ENCODE measurements at regions not wholly inside any gene's neighbourhood (a gene's known extent, or its start where the extent isn't known, plus 50 kb on each side); places are given as distances from the start of the nearest gene placed in this dataset.

- Histone ChIP-seq H4K91ac (ENCODE audit: insufficient read depth, low read depth, low read length) (no peak overlapping the region), H3K9me1 (ENCODE audit: insufficient read depth, low read length) (no peaks in the 10 kb centered on the region), H3K27ac (ENCODE audit: insufficient read depth, low read length) (no peak overlapping the region), H4K5ac (ENCODE audit: low read depth, low read length) (no peak overlapping the region), H3K27me3 (ENCODE audit: control insufficient read depth, insufficient read depth, low read length) (no peaks in the 10 kb centered on the region), H3K4me2 (ENCODE audit: low read depth, low read length) (no peak overlapping the region), H4K20me1 (ENCODE audit: insufficient read depth, low read length) (no peaks in the 10 kb centered on the region), H3K79me1 (ENCODE audit: low read depth in 1 of 2, low read length in 2 of 2) (no peaks in the 10 kb centered on the region), H2BK5ac (ENCODE audit: low read depth, low read length, poor library complexity, severe bottlenecking) (no peak overlapping the region), H3K23ac (ENCODE audit: low read depth, low read length) (no peak overlapping the region), H2BK15ac (ENCODE audit: low read depth, low read length) (no peak overlapping the region), H3K36me3 (ENCODE audit: control insufficient read depth, insufficient read depth, low read length) (no peaks in the 10 kb centered on the region), H2BK120ac (ENCODE audit: low read depth, low read length) (no peak overlapping the region), H3K4ac (ENCODE audit: low read depth, low read length) (no peak overlapping the region), H3K4me1 (ENCODE audit: control insufficient read depth, insufficient read depth, low read length) (no peaks in the 10 kb centered on the region), H3K9ac (ENCODE audit: low read depth, low read length) (no peak overlapping the region), H3K9me3 (ENCODE audit: control insufficient read depth, insufficient read depth, low read length) (no peaks in the 10 kb centered on the region), H2AK9ac (replicated peaks; ENCODE audit: low read depth, low read length, poor library complexity) (no peak overlapping the region), H2AK5ac (ENCODE audit: low read depth, low read length) (no peak overlapping the region), H3K4me3 (ENCODE audit: insufficient read depth, low read depth, low read length) (no peak overlapping the region), H2BK20ac (ENCODE audit: low read depth, low read length) (no peak overlapping the region), H4K8ac (ENCODE audit: low read depth in 2 of 2, low read length in 2 of 2) (no peak overlapping the region), H2AFZ (replicated peaks; ENCODE audit: low read length, poor library complexity) (no peak overlapping the region), H3K18ac (ENCODE audit: low read depth, low read length) (no peak overlapping the region), H3K14ac (replicated peaks; ENCODE audit: low read depth, low read length) (no peak overlapping the region), H3K56ac (ENCODE audit: extremely low read depth, insufficient read depth, low read length) (no peak overlapping the region)
- no peak for DNase-seq
- ChIA-PET POLR2A (ENCODE audit: unreplicated experiment) (no interaction called here), CTCF (no interaction called here)
- no TSS peak for BruUV-seq (replicated peaks)
- dilution Hi-C loops (cut with HindIII; ENCODE audit: low sequenced_read_pairs, unreplicated experiment) (no loop called here), in situ Hi-C loops (cut with MboI; ENCODE audit: low sequenced_read_pairs) (no loop called here), intact Hi-C loops (cut with micrococcal nuclease) (no loop called here)
- ATAC-seq (ENCODE audit: low read depth) = no peak
- no CpG with 5 or more reads among the region's 3 CpGs for WGBS, 2 experiments (ENCODE audit: extremely low coverage in 2 of 2, insufficient read length in 1 of 2)
- TF ChIP-seq POLR2A (IDR thresholded peaks at IDR 0.05; ENCODE audit: low read depth, low read length) (no peak), SMC3 (IDR thresholded peaks at IDR 0.05; ENCODE audit: low read depth, low read length) (no peak), BHLHE40 (IDR thresholded peaks at IDR 0.05; ENCODE audit: low read depth, low read length) (no peak), NFE2L2 (IDR thresholded peaks at IDR 0.05; ENCODE audit: low read depth, low read length) (no peak), USF2 (IDR thresholded peaks at IDR 0.05; ENCODE audit: low read depth, low read length) (no peak), FOS (IDR thresholded peaks at IDR 0.05; ENCODE audit: low read depth, low read length) (no peak), RAD21 (IDR thresholded peaks at IDR 0.05; ENCODE audit: low read length) (no peak), CHD1 (IDR thresholded peaks at IDR 0.05; ENCODE audit: low read depth, low read length) (no peak), RFX5 (IDR thresholded peaks at IDR 0.05; ENCODE audit: low read depth, low read length) (no peak), MAZ (IDR thresholded peaks at IDR 0.05; ENCODE audit: borderline replicate concordance, low read depth, low read length) (no peak), RCOR1 (IDR thresholded peaks at IDR 0.05; ENCODE audit: insufficient replicate concordance, low read length) (no peak)
- TF ChIP-seq, protein P1, sequence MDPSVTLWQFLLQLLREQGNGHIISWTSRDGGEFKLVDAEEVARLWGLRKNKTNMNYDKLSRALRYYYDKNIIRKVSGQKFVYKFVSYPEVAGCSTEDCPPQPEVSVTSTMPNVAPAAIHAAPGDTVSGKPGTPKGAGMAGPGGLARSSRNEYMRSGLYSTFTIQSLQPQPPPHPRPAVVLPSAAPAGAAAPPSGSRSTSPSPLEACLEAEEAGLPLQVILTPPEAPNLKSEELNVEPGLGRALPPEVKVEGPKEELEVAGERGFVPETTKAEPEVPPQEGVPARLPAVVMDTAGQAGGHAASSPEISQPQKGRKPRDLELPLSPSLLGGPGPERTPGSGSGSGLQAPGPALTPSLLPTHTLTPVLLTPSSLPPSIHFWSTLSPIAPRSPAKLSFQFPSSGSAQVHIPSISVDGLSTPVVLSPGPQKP (IDR thresholded peaks at IDR 0.05; ENCODE audit: borderline replicate concordance, low read depth, low read length) = no peak
- TF ChIP-seq, protein P2, sequence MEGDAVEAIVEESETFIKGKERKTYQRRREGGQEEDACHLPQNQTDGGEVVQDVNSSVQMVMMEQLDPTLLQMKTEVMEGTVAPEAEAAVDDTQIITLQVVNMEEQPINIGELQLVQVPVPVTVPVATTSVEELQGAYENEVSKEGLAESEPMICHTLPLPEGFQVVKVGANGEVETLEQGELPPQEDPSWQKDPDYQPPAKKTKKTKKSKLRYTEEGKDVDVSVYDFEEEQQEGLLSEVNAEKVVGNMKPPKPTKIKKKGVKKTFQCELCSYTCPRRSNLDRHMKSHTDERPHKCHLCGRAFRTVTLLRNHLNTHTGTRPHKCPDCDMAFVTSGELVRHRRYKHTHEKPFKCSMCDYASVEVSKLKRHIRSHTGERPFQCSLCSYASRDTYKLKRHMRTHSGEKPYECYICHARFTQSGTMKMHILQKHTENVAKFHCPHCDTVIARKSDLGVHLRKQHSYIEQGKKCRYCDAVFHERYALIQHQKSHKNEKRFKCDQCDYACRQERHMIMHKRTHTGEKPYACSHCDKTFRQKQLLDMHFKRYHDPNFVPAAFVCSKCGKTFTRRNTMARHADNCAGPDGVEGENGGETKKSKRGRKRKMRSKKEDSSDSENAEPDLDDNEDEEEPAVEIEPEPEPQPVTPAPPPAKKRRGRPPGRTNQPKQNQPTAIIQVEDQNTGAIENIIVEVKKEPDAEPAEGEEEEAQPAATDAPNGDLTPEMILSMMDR (conservative IDR thresholded peaks at IDR 0.05; ENCODE audit: low read depth, low read length) = no peak
These were observed 293.2 kb downstream of the PRR32 start for GRCh38 chrX:127112726-127113125.
